ENCODE measurements at regions not wholly inside any gene's neighbourhood (a gene's known extent, or its start where the extent isn't known, plus 50 kb on each side); places are given as distances from the start of the nearest gene placed in this dataset.

DNA sequence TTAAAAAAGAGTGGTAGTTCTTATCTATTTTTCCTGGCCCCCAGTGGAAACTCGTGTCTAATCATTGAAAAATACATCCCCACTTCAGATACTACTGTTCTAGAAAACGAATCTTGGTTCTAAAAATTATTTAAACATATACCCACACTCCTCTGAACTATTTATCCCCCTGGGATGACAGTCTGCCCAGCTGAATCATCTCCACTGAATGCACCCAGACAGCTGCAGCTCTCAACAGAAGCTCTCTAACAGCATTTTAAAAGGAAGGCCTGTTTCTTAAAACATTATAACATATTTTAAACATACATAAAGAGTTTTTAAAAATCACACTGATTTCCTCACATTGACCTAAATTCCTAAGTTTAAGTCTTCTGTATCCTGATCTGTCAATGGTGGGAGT lies 544.6 kb upstream of the PHF14 start:
- no TSS peak for BruUV-seq (replicated peaks)
- intact Hi-C loops (cut with micrococcal nuclease): no loop called here
- Histone ChIP-seq H3K79me2 (ENCODE audit: insufficient read depth, low read length) (no peaks in the 10 kb centered on the region), H3K9me2 (ENCODE audit: insufficient read depth) (no peaks in the 10 kb centered on the region), H3K9me3 (ENCODE audit: control insufficient read depth in 1 of 2, insufficient read depth in 1 of 2, low read depth in 1 of 2, low read length in 2 of 2) (no peaks in the 10 kb centered on the region), H3K27ac (ENCODE audit: low read depth, low read length) (no peak overlapping the region), H3K9ac (ENCODE audit: low read length) (no peak overlapping the region), H3K27me3 (ENCODE audit: insufficient read depth, low read length) (no peaks in the 10 kb centered on the region), H2AFZ (ENCODE audit: low read depth, low read length, poor library complexity, severe bottlenecking) (no peak overlapping the region), H4K20me1 (ENCODE audit: insufficient read depth) (no peaks in the 10 kb centered on the region), H3K4me3 (replicated peaks in 1 of 2; ENCODE audit: low read depth in 1 of 2, low read length in 2 of 2) (no peak overlapping the region), H3K4me2 (ENCODE audit: low read length) (no peak overlapping the region), H3K4me1 (ENCODE audit: control insufficient read depth in 1 of 2, insufficient read depth in 2 of 2, low read length in 2 of 2) (no peaks in the 10 kb centered on the region), H3K36me3 (ENCODE audit: control insufficient read depth in 1 of 2, insufficient read depth in 2 of 2, low read length in 2 of 2) (no peaks in the 10 kb centered on the region)
- no peak for ATAC-seq
- ChIA-PET POLR2A (no interaction called here), CTCF (no interaction called here), RAD21 (ENCODE audit: low non-redundant PET in 1 of 2, low total read pairs in 2 of 2, uncharacterized antibody in 2 of 2, unreplicated experiment in 2 of 2) (no interaction called here)
- TF ChIP-seq, protein P1, sequence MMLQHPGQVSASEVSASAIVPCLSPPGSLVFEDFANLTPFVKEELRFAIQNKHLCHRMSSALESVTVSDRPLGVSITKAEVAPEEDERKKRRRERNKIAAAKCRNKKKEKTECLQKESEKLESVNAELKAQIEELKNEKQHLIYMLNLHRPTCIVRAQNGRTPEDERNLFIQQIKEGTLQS (IDR thresholded peaks at IDR 0.05): no peak
- no peak for TF ChIP-seq TCF7L2 (IDR thresholded peaks at IDR 0.05; ENCODE audit: borderline replicate concordance, extremely low read depth, insufficient read depth, insufficient read length)
- TF ChIP-seq, protein P2, sequence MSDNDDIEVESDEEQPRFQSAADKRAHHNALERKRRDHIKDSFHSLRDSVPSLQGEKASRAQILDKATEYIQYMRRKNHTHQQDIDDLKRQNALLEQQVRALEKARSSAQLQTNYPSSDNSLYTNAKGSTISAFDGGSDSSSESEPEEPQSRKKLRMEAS (IDR thresholded peaks at IDR 0.05): no peak
- no peak for TF ChIP-seq EGR1 (IDR thresholded peaks at IDR 0.05; ENCODE audit: low read depth)
- no peak for TF ChIP-seq EZH2phosphoT487 (IDR thresholded peaks at IDR 0.05; ENCODE audit: borderline replicate concordance)
- TF ChIP-seq ELF1 (IDR thresholded peaks at IDR 0.05; ENCODE audit: borderline replicate concordance, low read depth): no peak
- no peak for TF ChIP-seq JUND (IDR thresholded peaks at IDR 0.05)
- TF ChIP-seq SP1 (IDR thresholded peaks at IDR 0.05; ENCODE audit: low read depth): no peak
- TF ChIP-seq, protein P3, sequence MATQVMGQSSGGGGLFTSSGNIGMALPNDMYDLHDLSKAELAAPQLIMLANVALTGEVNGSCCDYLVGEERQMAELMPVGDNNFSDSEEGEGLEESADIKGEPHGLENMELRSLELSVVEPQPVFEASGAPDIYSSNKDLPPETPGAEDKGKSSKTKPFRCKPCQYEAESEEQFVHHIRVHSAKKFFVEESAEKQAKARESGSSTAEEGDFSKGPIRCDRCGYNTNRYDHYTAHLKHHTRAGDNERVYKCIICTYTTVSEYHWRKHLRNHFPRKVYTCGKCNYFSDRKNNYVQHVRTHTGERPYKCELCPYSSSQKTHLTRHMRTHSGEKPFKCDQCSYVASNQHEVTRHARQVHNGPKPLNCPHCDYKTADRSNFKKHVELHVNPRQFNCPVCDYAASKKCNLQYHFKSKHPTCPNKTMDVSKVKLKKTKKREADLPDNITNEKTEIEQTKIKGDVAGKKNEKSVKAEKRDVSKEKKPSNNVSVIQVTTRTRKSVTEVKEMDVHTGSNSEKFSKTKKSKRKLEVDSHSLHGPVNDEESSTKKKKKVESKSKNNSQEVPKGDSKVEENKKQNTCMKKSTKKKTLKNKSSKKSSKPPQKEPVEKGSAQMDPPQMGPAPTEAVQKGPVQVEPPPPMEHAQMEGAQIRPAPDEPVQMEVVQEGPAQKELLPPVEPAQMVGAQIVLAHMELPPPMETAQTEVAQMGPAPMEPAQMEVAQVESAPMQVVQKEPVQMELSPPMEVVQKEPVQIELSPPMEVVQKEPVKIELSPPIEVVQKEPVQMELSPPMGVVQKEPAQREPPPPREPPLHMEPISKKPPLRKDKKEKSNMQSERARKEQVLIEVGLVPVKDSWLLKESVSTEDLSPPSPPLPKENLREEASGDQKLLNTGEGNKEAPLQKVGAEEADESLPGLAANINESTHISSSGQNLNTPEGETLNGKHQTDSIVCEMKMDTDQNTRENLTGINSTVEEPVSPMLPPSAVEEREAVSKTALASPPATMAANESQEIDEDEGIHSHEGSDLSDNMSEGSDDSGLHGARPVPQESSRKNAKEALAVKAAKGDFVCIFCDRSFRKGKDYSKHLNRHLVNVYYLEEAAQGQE (IDR thresholded peaks at IDR 0.05; ENCODE audit: low read depth): no peak
- DNase-seq (ENCODE audit: low read depth, low spot score): no peak
